SK-N-MC (cell line): ENCODE measurements at regions not wholly inside any gene's neighbourhood (a gene's known extent, or its start where the extent isn't known, plus 50 kb on each side); places are given as distances from the start of the nearest gene placed in this dataset.

Experiments
- EZH2 ChIP-seq: fragments of 200-600 bp; sonication (generic); IDR thresholded peaks from one replicate; pipeline ENCODE4 v1.6.1; 2017; ENCODE audit warnings: antibody characterized with exemption
- FOXP2 ChIP-seq: optimal IDR thresholded peaks from 2 replicates; pipeline ENCODE3; 2011; ENCODE audit warnings: mild to moderate bottlenecking, moderate library complexity; ENCODE audit not compliant: insufficient read depth; ENCODE audit errors: extremely low read length, control extremely low read depth
- POLR2AphosphoS5 ChIP-seq: IDR thresholded peaks from 2 replicates; pipeline ENCODE4 v1.6.1; 2012; ENCODE audit warnings: mild to moderate bottlenecking, low read depth, low read length, borderline replicate concordance

DNA sequence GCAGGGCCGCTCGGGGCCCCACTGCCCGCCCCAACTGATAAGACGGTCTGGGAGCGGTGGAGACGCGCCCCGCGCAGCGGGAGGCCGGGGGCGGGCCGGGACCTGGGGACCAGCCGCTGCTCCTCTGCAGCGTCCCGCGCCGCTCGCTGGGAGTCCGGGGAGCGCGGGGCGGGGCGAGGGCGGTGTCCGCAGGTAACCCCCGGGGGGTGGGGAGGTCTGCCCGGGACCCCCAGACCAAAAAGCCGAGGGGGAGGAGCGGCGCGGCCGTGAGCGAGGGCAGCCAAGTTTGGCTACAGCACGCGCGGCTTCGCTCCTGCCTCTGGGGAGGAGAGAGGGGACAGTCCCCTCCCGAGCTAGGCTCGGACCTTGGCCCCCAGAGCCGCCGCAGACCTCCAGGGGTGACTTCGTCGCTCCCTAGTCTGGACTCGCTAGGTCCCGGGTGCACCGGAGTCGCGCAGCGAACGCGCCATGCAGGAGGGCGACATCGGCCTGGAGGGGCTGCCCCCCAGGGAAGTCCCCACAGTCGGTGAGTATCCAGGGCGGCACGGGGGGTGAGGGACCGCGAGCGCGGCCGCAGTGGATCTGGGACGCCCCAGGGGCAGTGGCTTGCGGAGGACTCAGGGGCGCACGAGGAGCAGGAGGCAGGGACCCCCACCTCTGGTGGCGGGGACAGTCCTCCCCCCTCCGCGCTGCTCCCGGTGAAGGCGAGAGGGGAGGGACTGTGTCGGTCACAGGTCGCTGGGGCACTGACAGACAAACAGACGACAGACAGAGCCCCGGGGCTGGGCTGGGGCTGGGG lies 92.3 kb upstream of the ANO1 start:
- TF ChIP-seq POLR2AphosphoS5 (no peak), EZH2 (no peak), FOXP2 (no peak)
